HCT116 (cell line): ENCODE measurements at regions not wholly inside any gene's neighbourhood (a gene's known extent, or its start where the extent isn't known, plus 50 kb on each side); places are given as distances from the start of the nearest gene placed in this dataset.

Source experiments
- ATAC-seq: fragments of 200-7000 bp; cut with Tn5 transposase; 2 replicates; pipeline ENCODE4 v1.9.1; 2020; ENCODE audit warnings: mild to moderate bottlenecking, moderate library complexity
- BruUV-seq: library from RNA; stranded (reverse); fragments of 400-500 nt; replicated peaks from 2 replicates; lab custom pipeline; 2021; lab: Mats Ljungman, UMichigan
- CTCF ChIA-PET: fragments of 300-600 bp; sonication (Branson Sonifier 250); formaldehyde crosslinking; loops from one replicate; lab custom pipeline; 2021; ENCODE audit warnings: antibody characterized with exemption; lab: Charles Lee
- POLR2A ChIA-PET: fragments of 300-600, 350-600 bp; sonication (Branson Sonifier 250); formaldehyde crosslinking; loops from one replicate; lab custom pipeline; 2021; ENCODE audit warnings: antibody characterized with exemption; lab: Charles Lee
- RAD21 ChIA-PET, 2 experiments: fragments of 300-600 bp; sonication (Branson Sonifier 250); formaldehyde crosslinking; loops; one replicate each; lab custom pipeline; 2023; ENCODE audit warnings: low total read pairs in 2 of 2; ENCODE audit not compliant: uncharacterized antibody in 2 of 2, unreplicated experiment in 2 of 2, low non-redundant PET in 1 of 2; lab: Charles Lee
- DNase-seq: peaks from one replicate; pipeline ENCODE4 v3.0.0-alpha.2; 2010; ENCODE audit warnings: low read depth, low spot score
- H2AFZ ChIP-seq: fragments of 200-600 bp; shearing (Covaris generic), sonication (generic); 2 replicates; pipeline ENCODE4 v1.6.1; 2017; ENCODE audit warnings: low read depth, mixed run types, mixed read lengths, antibody characterized with exemption, low read length; ENCODE audit not compliant: poor library complexity, severe bottlenecking
- H3K27ac ChIP-seq: 2 replicates; pipeline ENCODE4 v1.5.1; 2012; ENCODE audit warnings: low read depth, low read length
- H3K27me3 ChIP-seq: fragments of 200-600 bp; sonication (generic); 2 replicates; pipeline ENCODE4 v1.6.1; 2016; ENCODE audit warnings: mixed run types, low read length, mixed read lengths; ENCODE audit not compliant: insufficient read depth
- H3K36me3 ChIP-seq, 2 experiments: fragments of 200-500 bp in 1 of 2; fragments of 200-600 bp in 1 of 2; sonication (Bioruptor generic) in 1 of 2; sonication (generic) in 1 of 2; 2 replicates each; pipeline versions ENCODE4 v1.5.1 to v1.6.1; 2014 to 2016; ENCODE audit warnings: low read length in 2 of 2, inconsistent platforms in 1 of 2, mixed read lengths in 1 of 2, mixed run types in 1 of 2; ENCODE audit not compliant: insufficient read depth in 2 of 2, control insufficient read depth in 1 of 2
- H3K4me1 ChIP-seq, 2 experiments: fragments of 200-600 bp in 1 of 2; sonication (generic) in 1 of 2; 2 replicates each; pipeline versions ENCODE4 v1.5.1 to v1.6.1; 2012 to 2017; ENCODE audit warnings: low read length in 2 of 2, inconsistent platforms in 1 of 2, mild to moderate bottlenecking in 1 of 2, mixed read lengths in 1 of 2, mixed run types in 1 of 2, moderate library complexity in 1 of 2; ENCODE audit not compliant: insufficient read depth in 2 of 2, control insufficient read depth in 1 of 2
- H3K4me2 ChIP-seq: fragments of 200-600 bp; sonication (generic); 2 replicates; pipeline ENCODE4 v1.6.1; 2017; ENCODE audit warnings: mixed run types, low read length, mixed read lengths
- H3K4me3 ChIP-seq, 2 experiments: fragments of 200-600 bp in 1 of 2; sonication (generic) in 1 of 2; replicated peaks in 1 of 2; 2 replicates each; pipeline ENCODE4 v1.5.1; 2011 to 2016; ENCODE audit warnings: low read length in 2 of 2, control low read depth in 1 of 2, low read depth in 1 of 2, mild to moderate bottlenecking in 1 of 2, mixed read lengths in 1 of 2, mixed run types in 1 of 2
- H3K79me2 ChIP-seq: fragments of 200-600 bp; sonication (generic); 2 replicates; pipeline ENCODE4 v1.6.1; 2017; ENCODE audit warnings: mild to moderate bottlenecking, mixed run types, low read length, moderate library complexity, mixed read lengths; ENCODE audit not compliant: insufficient read depth
- H3K9ac ChIP-seq: fragments of 200-600 bp; sonication (generic); 2 replicates; pipeline ENCODE4 v1.6.1; 2016; ENCODE audit warnings: low read length, mixed read lengths
- H3K9me2 ChIP-seq: fragments of 200-600 bp; sonication (generic), shearing (Covaris generic); 2 replicates; pipeline ENCODE4 v1.6.1; 2017; ENCODE audit warnings: mixed run types, mild to moderate bottlenecking, moderate library complexity; ENCODE audit not compliant: insufficient read depth
- H3K9me3 ChIP-seq, 2 experiments: fragments of 200-500 bp in 1 of 2; fragments of 200-600 bp in 1 of 2; sonication (Bioruptor generic) in 1 of 2; sonication (generic) in 1 of 2; 2 replicates each; pipeline ENCODE4 v1.6.1; 2014 to 2017; ENCODE audit warnings: low read length in 2 of 2, mixed read lengths in 2 of 2, inconsistent platforms in 1 of 2, low read depth in 1 of 2, mild to moderate bottlenecking in 1 of 2, mixed run types in 1 of 2, moderate library complexity in 1 of 2; ENCODE audit not compliant: control insufficient read depth in 1 of 2, insufficient read depth in 1 of 2
- H4K20me1 ChIP-seq: fragments of 200-600 bp; sonication (generic), shearing (Covaris generic); 2 replicates; pipeline ENCODE4 v1.6.1; 2017; ENCODE audit warnings: mixed run types, mild to moderate bottlenecking, moderate library complexity; ENCODE audit not compliant: insufficient read depth
- CBX3 ChIP-seq: IDR thresholded peaks from 2 replicates; pipeline ENCODE4 v1.6.1; 2012; ENCODE audit warnings: low read depth
- EZH2 ChIP-seq: fragments of 200-600 bp; sonication (generic); IDR thresholded peaks from 2 replicates; pipeline ENCODE4 v1.6.1; 2017; ENCODE audit warnings: antibody characterized with exemption, mixed run types
- MAX ChIP-seq: IDR thresholded peaks from 2 replicates; pipeline ENCODE4 v1.6.1; 2012
- POLR2AphosphoS5 ChIP-seq: IDR thresholded peaks from 2 replicates; pipeline ENCODE4 v1.6.1; 2011; ENCODE audit warnings: mild to moderate bottlenecking, low read depth, low read length, moderate library complexity
- SIN3A ChIP-seq: IDR thresholded peaks from 2 replicates; pipeline ENCODE4 v1.6.1; 2012; ENCODE audit warnings: low read depth
- SP1 ChIP-seq: IDR thresholded peaks from 2 replicates; pipeline ENCODE4 v1.6.1; 2012; ENCODE audit warnings: low read depth
- ZFX ChIP-seq: fragments of 450-650 bp; IDR thresholded peaks from 2 replicates; pipeline ENCODE4 v1.6.1; 2017
- intact Hi-C: fragments of 100-400 bp; cut with micrococcal nuclease; formaldehyde crosslinking; loops from 2 replicates; pipeline ENCODE4 v1.10.0; 2022

GRCh38 chr4:125529071-125529470 is 214.3 kb downstream of the FAT4 start:
- Histone ChIP-seq H3K4me2 (no peak overlapping the region), H4K20me1 (no peaks in the 10 kb centered on the region), H3K27me3 (no peaks in the 10 kb centered on the region), H3K79me2 (no peaks in the 10 kb centered on the region), H2AFZ (no peak overlapping the region), H3K9me3 (no peaks in the 10 kb centered on the region), H3K9me2 (no peaks in the 10 kb centered on the region; the same call in 1 of the 2 replicates), H3K9ac (no peak overlapping the region), H3K4me3 (no peak overlapping the region), H3K36me3 (no peaks in the 10 kb centered on the region), H3K4me1 (no peaks in the 10 kb centered on the region), H3K27ac (no peak overlapping the region)
- TF ChIP-seq SP1 (no peak), EZH2 (no peak), CBX3 (no peak), MAX (no peak), ZFX (no peak), POLR2AphosphoS5 (no peak), SIN3A (no peak)
- ATAC-seq: no peak
- CTCF ChIA-PET: no interaction called here
- RAD21 ChIA-PET: no interaction called here
- intact Hi-C loops: no loop called here
- no TSS peak for BruUV-seq
- POLR2A ChIA-PET: no interaction called here
- DNase-seq: no peak

- Histone ChIP-seq H4K20me1 (no peaks in the 10 kb centered on the region), H3K79me2 (no peaks in the 10 kb centered on the region), H3K4me2 (no peak overlapping the region), H3K9ac (no peak overlapping the region), H2AFZ (no peak overlapping the region), H3K9me3 (no peaks in the 10 kb centered on the region; a peak in 2 of 4 replicates), H3K9me2 (no peaks in the 10 kb centered on the region; the same call in 1 of the 2 replicates), H3K4me1 (no peaks in the 10 kb centered on the region), H3K36me3 (no peaks in the 10 kb centered on the region), H3K4me3 (no peak overlapping the region), H3K27me3 (no peaks in the 10 kb centered on the region), H3K27ac (no peak overlapping the region)
- TF ChIP-seq SIN3A: no peak
- ChIA-PET POLR2A (no interaction called here), RAD21 (no interaction called here), CTCF (no interaction called here)
- BruUV-seq: no TSS peak
- intact Hi-C loops: no loop called here
- no peak for ATAC-seq
- DNase-seq: no peak
Observed at GRCh38 chr4:125538670-125539069, 223.9 kb downstream of the FAT4 start.
